LNCaP clone FGC (cell line): ENCODE measurements at regions not wholly inside any gene's neighbourhood (a gene's known extent, or its start where the extent isn't known, plus 50 kb on each side); places are given as distances from the start of the nearest gene placed in this dataset.
"Not testable (repeated sequence)": the region's sequence is repeated elsewhere in the genome, so short reads cannot be mapped to it uniquely, and the experiment has no call there.

ENCODE experiments used
- DNase-seq: peaks from one replicate; pipeline ENCODE4 v3.0.0-alpha.2; 2011; ENCODE audit warnings: low read depth
- H3K4me3 ChIP-seq: 2 replicates; pipeline ENCODE4 v1.5.1; 2011; ENCODE audit warnings: mild to moderate bottlenecking, low read depth, low read length, control low read depth
- CTCF ChIP-seq: IDR thresholded peaks from 2 replicates; pipeline ENCODE4 v1.5.1; 2012; ENCODE audit warnings: mild to moderate bottlenecking; ENCODE audit not compliant: control insufficient read depth, insufficient read depth; ENCODE audit errors: extremely low read depth

- H3K4me3 ChIP-seq = no peak overlapping the region
- DNase-seq = no peak
- no peak for TF ChIP-seq CTCF
Measured at GRCh38 chr3:72068621-72069020, 283.7 kb upstream of the PROK2 start.

- no peak overlapping the region for H3K4me3 ChIP-seq
- DNase-seq = no peak
- TF ChIP-seq CTCF = no peak
Measured at GRCh38 chr3:72067721-72068120, 282.8 kb upstream of the PROK2 start.

DNA sequence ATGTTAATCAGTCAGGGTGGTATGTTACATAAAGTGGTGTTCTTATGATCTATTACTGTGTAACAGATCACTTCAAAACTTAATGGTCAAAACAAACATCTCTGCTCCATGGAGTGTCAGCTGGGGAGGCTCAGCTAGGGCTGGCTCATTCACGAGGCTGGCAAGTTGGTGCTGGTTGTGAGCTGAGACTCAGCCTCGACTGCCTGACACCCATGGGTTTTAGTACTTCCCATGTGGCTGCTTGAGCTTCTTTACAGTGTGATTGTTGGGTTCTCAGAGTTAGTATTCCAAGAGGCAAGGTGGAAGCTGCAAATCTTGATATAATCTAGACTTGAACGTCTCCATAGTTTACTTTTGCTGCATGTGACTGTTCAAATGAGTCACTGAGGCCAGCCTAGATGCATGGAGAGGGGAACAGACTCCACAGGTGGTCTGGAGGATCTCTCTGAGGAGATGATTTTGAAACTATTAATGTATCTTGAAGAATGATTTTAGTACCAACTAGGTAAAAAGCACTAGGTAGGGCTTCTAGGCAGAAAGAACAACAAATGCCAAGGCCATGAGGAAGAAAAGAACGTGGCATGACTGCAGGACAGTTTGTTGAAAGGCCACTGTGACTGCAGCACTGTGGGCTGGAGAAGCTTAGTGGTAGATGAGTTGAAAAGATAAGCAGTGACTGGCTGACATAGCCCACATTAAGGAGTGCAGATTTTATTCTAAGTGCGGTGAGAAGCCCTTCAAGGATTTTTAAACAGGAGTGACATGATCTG lies 281.1 kb upstream of the PROK2 start:
- no peak overlapping the region for H3K4me3 ChIP-seq
- TF ChIP-seq CTCF = no peak
- no peak for DNase-seq

- DNase-seq = no peak
- TF ChIP-seq CTCF = no peak
Measured at GRCh38 chr3:72065236-72065635, 280.3 kb upstream of the PROK2 start.

GRCh38 chr3:72064727-72065126 lies 279.8 kb upstream of the PROK2 start:
- DNase-seq, H3K4me3 ChIP-seq: not testable (repeated sequence)

More at GRCh38 chr3:72065236-72065635, 280.3 kb upstream of the PROK2 start:
- no peak overlapping the region for H3K4me3 ChIP-seq

- no peak overlapping the region for H3K4me3 ChIP-seq
- DNase-seq = no peak
- TF ChIP-seq CTCF = no peak
Measured at GRCh38 chr3:72062017-72062416, 277.1 kb upstream of the PROK2 start.

DNA sequence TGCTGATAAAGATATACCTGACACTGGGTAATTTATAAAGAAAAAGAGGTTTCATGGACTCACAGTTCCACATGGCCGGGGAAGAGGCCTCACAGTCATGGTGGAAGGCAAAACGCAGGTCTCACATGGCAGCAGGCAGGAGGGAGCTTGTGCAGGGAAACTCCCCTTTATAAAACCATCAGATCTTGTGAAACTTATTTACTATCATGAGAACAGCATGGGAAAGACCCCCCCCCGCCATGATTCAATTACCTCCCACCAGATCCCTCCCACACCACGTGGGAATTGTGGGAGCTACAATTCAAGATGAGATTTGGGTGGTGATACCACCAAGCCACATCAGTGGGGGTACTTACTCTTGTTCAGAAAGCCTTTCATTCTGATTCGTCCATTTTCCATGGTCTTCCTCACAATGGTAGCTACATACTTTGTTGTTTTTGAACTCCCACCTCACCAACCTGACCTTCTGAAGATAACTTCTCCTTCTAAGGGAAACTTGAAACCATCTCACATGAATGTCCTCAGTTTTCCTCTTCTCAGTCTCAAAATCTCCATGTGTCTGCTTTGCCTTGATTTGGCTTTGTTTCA lies 275.6 kb upstream of the PROK2 start:
- no peak for DNase-seq
- TF ChIP-seq CTCF = no peak
- no peak overlapping the region for H3K4me3 ChIP-seq
